ENCODE measurements at regions not wholly inside any gene's neighbourhood (a gene's known extent, or its start where the extent isn't known, plus 50 kb on each side); places are given as distances from the start of the nearest gene placed in this dataset.

DNA sequence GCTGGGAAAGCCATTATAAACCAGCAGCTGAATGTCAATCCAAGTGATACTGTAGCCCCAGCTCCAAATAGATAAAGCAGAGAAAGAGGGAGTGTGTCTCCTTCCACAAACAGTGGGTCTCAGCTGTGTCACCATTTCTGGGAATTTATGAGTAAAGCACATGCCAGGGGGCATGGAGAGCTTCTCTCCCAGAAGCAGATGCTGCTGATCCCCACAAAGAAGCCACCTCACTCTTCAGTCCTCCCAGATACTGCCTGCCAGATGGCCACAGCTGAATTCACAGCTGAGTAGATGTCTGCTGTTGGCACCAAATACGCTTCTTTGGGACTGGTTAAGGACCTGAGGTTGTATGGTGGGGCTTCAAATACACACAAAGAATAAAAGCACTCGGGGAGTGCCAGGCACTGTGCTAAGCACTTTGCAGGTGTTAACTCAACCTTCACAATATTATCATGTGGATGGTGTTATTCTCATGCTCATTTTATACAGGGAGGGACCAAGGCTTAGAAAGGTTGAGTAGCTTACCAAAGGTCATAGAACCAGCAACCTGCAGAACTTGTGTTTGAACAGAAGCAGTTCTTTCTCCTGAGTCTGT, 298.3 kb downstream of the CDH11 start:
- TF ChIP-seq, protein P1, sequence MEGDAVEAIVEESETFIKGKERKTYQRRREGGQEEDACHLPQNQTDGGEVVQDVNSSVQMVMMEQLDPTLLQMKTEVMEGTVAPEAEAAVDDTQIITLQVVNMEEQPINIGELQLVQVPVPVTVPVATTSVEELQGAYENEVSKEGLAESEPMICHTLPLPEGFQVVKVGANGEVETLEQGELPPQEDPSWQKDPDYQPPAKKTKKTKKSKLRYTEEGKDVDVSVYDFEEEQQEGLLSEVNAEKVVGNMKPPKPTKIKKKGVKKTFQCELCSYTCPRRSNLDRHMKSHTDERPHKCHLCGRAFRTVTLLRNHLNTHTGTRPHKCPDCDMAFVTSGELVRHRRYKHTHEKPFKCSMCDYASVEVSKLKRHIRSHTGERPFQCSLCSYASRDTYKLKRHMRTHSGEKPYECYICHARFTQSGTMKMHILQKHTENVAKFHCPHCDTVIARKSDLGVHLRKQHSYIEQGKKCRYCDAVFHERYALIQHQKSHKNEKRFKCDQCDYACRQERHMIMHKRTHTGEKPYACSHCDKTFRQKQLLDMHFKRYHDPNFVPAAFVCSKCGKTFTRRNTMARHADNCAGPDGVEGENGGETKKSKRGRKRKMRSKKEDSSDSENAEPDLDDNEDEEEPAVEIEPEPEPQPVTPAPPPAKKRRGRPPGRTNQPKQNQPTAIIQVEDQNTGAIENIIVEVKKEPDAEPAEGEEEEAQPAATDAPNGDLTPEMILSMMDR (IDR thresholded peaks at IDR 0.05) = no peak
- TF ChIP-seq POLR2AphosphoS5 (IDR thresholded peaks at IDR 0.05) = no peak
- no peak for TF ChIP-seq POLR2A (IDR thresholded peaks at IDR 0.05)

Data from transverse colon (tissue), 4 donors.